HG03521 (cell line): ENCODE measurements at regions not wholly inside any gene's neighbourhood (a gene's known extent, or its start where the extent isn't known, plus 50 kb on each side); places are given as distances from the start of the nearest gene placed in this dataset.

Experiments
- ATAC-seq: cut with Tn5 transposase; IDR thresholded peaks from one replicate; pipeline ENCODE4 v1.9.1; 2021; ENCODE audit warnings: mild to moderate bottlenecking, moderate library complexity; ENCODE audit not compliant: unreplicated experiment

- no peak for ATAC-seq
Observed at GRCh38 chr10:2296179-2296891, 559.0 kb upstream of the ADARB2 start.

- ATAC-seq, result no peak
Observed at GRCh38 chr10:2294739-2295138, 557.4 kb upstream of the ADARB2 start.

- ATAC-seq, result no peak
Observed at GRCh38 chr10:2284071-2284470, 546.7 kb upstream of the ADARB2 start.

GRCh38 chr10:2282202-2282601 is 544.9 kb upstream of the ADARB2 start:
- no peak for ATAC-seq

- no peak for ATAC-seq
Observed at GRCh38 chr10:2280713-2281300, 543.5 kb upstream of the ADARB2 start.

- no peak for ATAC-seq
Observed at GRCh38 chr10:2279711-2280110, 542.4 kb upstream of the ADARB2 start.

- ATAC-seq, result no peak
Observed at GRCh38 chr10:2278363-2278762, 541.0 kb upstream of the ADARB2 start.

- no peak for ATAC-seq
Observed at GRCh38 chr10:2263561-2263960, 526.2 kb upstream of the ADARB2 start.

- no peak for ATAC-seq
Observed at GRCh38 chr10:2262878-2263277, 525.6 kb upstream of the ADARB2 start.

- no peak for ATAC-seq
Observed at GRCh38 chr10:2262333-2262732, 525.0 kb upstream of the ADARB2 start.

- no peak for ATAC-seq
Observed at GRCh38 chr10:2256241-2256640, 518.9 kb upstream of the ADARB2 start.

- ATAC-seq, result no peak
Observed at GRCh38 chr10:2252096-2252495, 514.8 kb upstream of the ADARB2 start.

- ATAC-seq, result no peak
Observed at GRCh38 chr10:2251631-2252030, 514.3 kb upstream of the ADARB2 start.

- ATAC-seq, result no peak
Observed at GRCh38 chr10:2246747-2247146, 509.4 kb upstream of the ADARB2 start.

- ATAC-seq, result no peak
Observed at GRCh38 chr10:2245580-2245979, 508.3 kb upstream of the ADARB2 start.

GRCh38 chr10:2244471-2244870 is 507.1 kb upstream of the ADARB2 start:
- no peak for ATAC-seq

GRCh38 chr10:2236876-2237275 is 499.6 kb upstream of the ADARB2 start:
- ATAC-seq, result no peak

- no peak for ATAC-seq
Observed at GRCh38 chr10:2232479-2232878, 495.2 kb upstream of the ADARB2 start.

GRCh38 chr10:2230478-2230877 is 493.2 kb upstream of the ADARB2 start:
- ATAC-seq, result no peak

GRCh38 chr10:2228320-2228901 is 491.1 kb upstream of the ADARB2 start:
- ATAC-seq, result no peak

GRCh38 chr10:2225609-2226008 is 488.3 kb upstream of the ADARB2 start:
- ATAC-seq, result no peak

GRCh38 chr10:2223548-2224320 is 486.4 kb upstream of the ADARB2 start:
- no peak for ATAC-seq
